Head of caudate nucleus (tissue), 42 donors: ENCODE measurements at regions not wholly inside any gene's neighbourhood (a gene's known extent, or its start where the extent isn't known, plus 50 kb on each side); places are given as distances from the start of the nearest gene placed in this dataset.

Experiments used
- DNase-seq, 42 donors: peaks; one replicate each; pipeline versions ENCODE4 v3.0.0 to v3.0.0-alpha.2; 2020 to 2021; ENCODE audit warnings: mixed read lengths in 7 of 42
- intact Hi-C: fragments of 100-400 bp; cut with DNase I; formaldehyde crosslinking; loops from one replicate; pipeline ENCODE4 v1.15.0; 2022

DNA sequence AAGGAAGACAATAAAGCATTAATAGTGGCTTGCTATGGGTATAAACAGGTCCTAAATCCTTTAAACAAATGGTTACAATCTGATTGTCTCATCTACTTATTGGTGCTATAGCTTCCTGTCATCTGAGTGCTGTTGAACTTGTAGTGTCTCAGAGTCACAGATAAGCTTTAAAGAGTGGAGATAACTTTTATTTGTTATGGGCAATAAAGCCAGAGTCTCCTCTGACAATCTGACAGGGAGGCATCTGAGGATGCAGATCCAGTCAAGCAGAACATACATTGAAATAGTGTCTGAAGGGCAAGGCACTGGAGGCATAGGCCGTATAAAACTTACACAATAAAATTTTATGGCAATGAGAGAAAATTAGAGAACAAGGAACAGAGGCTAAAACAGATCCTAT lies 1132.4 kb upstream of the CDH2 start:
- intact Hi-C loops = no loop called here
- no peak for DNase-seq

DNA sequence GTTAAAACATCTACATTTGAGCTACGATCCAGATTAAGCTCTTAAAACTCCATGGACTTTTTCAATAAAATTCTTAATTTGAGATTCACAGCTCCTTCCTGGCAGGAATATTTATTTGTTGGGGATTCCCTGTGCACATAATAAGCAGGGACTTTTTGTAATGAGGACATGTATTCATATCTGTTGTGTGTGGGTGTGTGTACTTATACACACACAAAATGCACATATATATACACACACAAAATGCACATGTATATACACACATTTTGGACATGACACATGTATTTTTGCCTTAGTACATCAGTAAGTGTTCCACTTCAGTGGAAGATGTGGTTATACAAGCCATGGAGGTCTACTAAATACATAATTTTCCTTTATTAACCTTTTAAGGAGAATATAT lies 1131.1 kb upstream of the CDH2 start:
- intact Hi-C loops = no loop called here
- no peak for DNase-seq

DNA sequence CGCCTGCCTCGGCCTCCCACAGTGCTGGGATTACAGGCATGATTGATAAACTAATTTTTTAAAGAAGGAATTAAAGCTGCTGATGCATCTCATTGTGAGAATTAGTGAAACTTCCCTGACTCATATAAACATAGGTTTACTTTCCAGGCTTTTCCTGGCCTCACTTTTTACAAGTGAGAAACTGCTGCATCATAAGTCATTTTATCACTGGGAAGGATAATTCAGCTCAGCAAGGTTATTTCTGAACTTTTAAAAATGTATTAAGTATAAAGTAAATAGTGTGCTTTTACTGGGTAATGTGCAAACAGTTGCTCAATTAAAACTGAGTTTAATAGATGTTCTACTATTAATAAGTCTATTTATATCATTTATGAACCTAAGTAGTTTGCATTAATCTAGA lies 1130.3 kb upstream of the CDH2 start:
- intact Hi-C loops = no loop called here
- DNase-seq = no peak

DNA sequence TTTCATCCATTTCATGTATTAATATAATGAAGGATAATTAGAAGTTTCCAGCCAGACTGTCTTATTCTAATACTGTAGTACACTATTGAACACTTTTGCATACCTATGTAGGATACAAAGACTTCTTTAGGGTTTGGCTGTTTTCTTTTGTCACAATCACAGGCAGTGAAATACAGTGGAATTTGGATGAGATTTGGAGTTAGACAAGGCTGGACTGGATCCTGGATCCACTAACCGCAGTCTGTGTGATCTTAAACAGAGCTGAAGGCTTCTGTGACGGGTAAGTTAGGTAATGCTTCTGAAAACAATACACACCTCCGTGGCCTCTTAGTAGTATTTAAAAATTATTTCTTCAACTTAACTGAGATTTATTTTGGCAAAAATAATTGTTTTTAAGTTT lies 1128.6 kb upstream of the CDH2 start:
- DNase-seq = no peak
- intact Hi-C loops = no loop called here

DNA sequence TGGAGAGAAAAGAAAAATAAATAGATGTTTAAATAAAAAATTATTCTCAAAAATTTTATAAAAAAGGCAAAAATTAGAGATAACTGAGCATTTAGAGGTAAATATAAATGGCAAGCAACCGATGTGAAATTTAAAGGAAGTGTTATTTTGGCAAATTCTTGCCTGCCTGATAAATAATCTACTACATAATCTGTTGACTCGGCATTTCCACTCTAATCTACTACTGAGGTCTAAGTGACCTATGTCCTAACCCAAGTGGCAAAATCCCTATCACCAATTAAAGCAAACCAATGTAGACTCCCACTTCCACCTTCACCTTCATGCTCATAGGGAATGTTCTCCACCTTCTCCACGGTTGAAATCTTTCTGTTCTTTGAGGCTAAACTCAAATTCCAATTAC lies 1124.1 kb upstream of the CDH2 start:
- no peak for DNase-seq
- intact Hi-C loops = no loop called here

- intact Hi-C loops = no loop called here
Observed at GRCh38 chr18:29285471-29285870, 1108.5 kb upstream of the CDH2 start.

GRCh38 chr18:29271501-29271900 lies 1094.6 kb upstream of the CDH2 start:
- DNase-seq = no peak
- intact Hi-C loops = no loop called here

More at GRCh38 chr18:29285471-29285870, 1108.5 kb upstream of the CDH2 start:
- DNase-seq = peak in 41 of 42 donors; percentile 3 to 65 (median 26)

DNA sequence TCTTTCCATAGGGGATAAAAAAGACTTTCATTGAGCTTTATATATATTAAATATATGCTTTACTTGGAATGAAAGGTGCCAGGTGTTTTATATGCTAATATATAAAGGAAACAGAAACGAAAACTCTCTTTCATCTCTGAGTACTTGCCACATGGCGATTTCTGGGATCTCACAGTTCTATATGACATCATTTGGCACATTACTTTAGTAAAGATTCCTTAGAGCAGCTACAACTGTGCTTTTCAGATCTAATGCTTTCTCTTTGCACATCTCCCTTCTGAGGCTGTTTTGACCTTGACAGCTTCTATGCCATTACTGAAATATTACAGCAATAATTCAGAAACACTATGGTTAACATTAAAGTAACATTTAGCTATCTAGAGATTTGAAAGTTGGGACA lies 1082.9 kb upstream of the CDH2 start:
- intact Hi-C loops = no loop called here
- DNase-seq = no peak

DNA sequence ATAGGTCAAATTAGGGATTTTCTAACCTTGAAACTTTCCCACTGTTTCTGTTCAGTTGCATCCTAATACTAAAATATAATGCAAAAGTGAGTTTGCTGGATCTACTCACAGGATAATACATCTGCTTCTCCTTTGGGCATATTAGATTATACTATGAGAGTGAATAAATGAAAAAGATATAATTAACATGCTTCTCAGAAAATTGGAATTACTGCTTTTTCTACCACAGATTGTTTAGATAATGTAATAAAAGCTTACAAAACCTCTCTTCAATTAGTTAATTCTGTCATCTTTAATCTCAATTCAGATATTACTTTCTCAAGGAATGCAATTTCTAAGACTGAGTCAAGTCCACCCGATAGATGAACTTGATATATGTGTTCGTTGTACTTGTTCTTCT lies 1077.2 kb upstream of the CDH2 start:
- no peak for DNase-seq
- intact Hi-C loops = no loop called here

DNA sequence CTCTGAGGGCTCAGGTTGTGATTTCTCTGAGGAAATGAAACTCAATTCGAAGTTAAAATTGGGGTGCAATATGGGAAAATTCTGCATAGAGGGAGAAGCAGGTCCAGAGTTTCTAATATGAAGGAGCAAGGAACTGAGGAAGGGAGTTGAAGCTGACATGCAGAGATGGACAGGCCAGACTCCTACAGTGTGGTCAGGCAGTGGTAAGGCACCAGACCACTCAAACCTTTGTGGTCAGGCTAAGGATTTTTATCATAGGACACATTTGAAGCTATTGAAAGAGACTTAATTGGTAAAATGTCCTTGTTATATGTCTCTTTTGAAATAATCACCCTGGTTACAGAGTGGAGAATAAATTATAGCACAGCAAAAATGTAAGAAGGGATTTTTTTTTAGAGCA lies 1074.8 kb upstream of the CDH2 start:
- no peak for DNase-seq
- intact Hi-C loops = no loop called here

DNA sequence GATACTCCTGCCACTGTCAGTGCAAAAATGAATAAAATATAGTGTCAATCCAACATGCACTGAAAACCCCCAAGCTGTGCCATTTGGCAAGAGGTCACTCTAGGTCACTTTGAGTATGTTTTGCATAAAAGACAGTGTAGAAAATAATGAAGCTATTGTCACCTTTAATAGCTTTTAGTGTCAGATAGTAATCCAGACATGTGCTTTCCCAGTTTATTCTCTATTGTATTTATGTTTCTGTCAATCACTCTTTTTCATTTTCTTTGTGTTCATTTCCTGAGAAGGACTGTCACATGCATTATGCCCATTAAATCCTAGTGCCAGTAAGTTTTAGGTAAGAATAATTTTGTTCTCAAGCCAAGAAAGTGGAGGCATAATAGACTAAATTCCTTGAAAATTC lies 1073.9 kb upstream of the CDH2 start:
- DNase-seq = no peak
- intact Hi-C loops = no loop called here

GRCh38 chr18:29250259-29250658 lies 1073.3 kb upstream of the CDH2 start:
- DNase-seq = no peak
- intact Hi-C loops = no loop called here

DNA sequence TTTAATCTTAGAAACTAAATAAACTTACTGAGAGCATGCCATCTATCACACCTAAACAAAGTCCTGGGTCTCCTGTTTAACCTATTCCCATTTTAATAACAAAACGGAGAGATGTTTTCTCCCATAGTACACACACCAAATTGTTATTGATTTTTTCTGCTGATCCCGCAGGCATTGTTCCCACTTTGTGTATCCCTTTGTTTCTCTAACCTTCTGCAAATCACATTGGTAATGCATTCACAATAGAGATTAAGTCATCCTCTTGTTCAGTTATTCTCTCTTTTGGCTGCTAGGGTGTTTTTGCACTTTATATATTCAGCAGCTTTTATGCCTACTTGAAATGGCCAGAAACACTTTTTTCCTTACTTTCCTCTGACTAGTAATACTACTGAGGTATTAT lies 1071.9 kb upstream of the CDH2 start:
- intact Hi-C loops = no loop called here

GRCh38 chr18:29241199-29241598 lies 1064.3 kb upstream of the CDH2 start:
- intact Hi-C loops = no loop called here
- no peak for DNase-seq

More for the DNA sequence above, 1071.9 kb upstream of the CDH2 start:
- no peak for DNase-seq

DNA sequence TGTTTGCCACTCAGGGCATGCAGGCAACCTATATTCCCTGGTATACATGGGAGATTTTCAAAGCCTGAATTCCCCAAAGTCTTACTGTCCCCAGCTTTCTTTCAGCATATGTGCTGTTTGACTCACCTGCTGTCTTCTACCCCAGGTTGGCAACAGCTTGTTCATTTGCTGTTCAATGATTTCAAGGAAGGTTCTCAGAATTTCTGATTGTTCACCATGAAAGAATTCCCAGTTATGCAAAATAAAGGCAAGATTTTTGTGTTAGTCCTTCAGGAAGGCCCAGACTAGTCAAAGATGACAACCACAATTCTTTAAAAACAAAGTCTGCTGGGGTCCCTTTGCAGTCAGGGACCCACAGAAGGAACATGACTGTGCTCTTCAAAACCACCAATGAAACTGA lies 1057.8 kb upstream of the CDH2 start:
- intact Hi-C loops = no loop called here
- DNase-seq = no peak

DNA sequence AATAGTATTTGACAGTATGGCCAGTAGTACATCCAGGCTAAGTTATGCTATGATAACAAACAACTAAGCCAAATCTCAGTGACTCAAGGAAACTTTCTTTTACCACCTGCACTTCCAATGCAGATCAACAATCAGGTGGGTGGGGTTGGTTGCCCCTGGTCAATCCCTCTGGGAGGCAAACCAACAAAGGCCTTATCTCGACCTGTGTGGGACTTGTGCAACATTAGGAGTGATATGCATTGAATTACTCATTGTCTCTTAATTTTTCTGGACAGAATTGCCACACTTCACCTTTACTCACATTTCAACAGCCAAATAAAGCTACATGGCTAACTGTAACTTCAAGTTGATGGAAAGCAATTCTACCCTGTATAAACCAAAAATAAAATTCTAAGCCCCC lies 1049.3 kb upstream of the CDH2 start:
- intact Hi-C loops = no loop called here
- DNase-seq = no peak

DNA sequence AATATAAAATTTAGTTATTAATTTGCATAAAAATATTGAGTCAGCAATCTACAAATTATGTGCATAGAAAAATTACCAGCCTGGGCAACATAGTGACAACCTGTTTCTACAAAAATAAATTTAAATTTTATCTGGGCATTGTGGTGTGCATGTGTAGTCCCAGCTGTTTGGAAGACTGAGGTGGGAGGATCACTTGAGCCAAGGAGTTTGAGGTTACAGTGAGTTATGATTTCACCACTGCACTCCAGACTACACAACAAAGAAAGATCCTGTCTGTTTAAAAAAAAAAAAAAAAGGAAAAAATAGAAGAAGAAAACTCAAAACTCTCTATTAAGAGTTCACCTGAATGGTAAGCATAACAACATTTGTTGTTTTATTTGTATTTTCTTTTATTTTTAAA lies 1048.4 kb upstream of the CDH2 start:
- DNase-seq = no peak
- intact Hi-C loops = no loop called here

DNA sequence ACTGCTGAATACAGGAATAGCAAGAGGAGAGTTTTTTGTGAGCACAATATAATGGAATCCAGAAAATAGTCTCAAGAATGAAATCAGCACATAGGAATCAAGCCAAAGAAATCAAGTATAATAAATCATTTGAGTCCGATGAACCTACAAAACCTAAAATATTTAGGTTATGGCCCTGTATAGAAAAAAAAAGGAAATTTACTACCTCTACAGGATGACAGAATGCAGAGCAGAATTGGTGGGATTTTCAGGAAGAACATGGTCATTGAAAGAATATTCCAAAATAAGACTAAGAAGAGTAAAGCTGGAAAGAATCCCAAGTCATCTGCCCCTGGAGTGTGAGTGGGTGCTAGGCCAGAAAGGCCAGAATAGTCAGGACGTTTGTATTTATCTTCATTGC lies 1041.2 kb upstream of the CDH2 start:
- intact Hi-C loops = no loop called here
- DNase-seq = no peak

- DNase-seq = no peak
- intact Hi-C loops = no loop called here
Observed at GRCh38 chr18:29217124-29217915, 1040.4 kb upstream of the CDH2 start.

DNA sequence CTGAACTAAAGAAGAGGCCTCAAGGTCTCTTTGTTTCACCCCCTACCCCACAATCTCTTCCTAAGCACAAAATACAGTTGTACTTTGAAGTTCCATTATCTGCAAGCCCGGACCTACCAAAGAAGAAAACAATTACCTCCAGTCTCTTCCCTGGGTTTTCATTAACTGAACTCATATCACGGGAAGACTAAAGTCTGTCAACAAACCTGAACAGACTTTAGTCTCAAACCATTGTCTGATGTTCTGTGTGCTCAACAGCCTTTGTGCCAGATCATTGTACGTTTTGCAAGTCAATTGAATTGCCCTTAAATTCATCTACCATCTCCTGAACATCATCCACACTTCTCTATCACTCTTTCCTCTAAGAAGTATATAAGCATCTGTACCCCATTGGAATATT lies 1021.9 kb upstream of the CDH2 start:
- no peak for DNase-seq

GRCh38 chr18:29196307-29196706 lies 1019.4 kb upstream of the CDH2 start:
- no peak for DNase-seq
- intact Hi-C loops = no loop called here

More for the DNA sequence above, 1021.9 kb upstream of the CDH2 start:
- intact Hi-C loops = no loop called here

GRCh38 chr18:29191263-29191662 lies 1014.3 kb upstream of the CDH2 start:
- intact Hi-C loops = no loop called here
- DNase-seq = no peak
